Adrenal gland (tissue), 5 donors: ENCODE measurements at regions not wholly inside any gene's neighbourhood (a gene's known extent, or its start where the extent isn't known, plus 50 kb on each side); places are given as distances from the start of the nearest gene placed in this dataset.

Experiments
- CTCF ChIP-seq, 6 experiments: fragments of 450-650 bp in 4 of 6; fragments of 200-600 bp in 2 of 6; sonication (generic) in 1 of 6; IDR thresholded peaks; 1 replicate in 5 of 6; 2 replicates in 1 of 6; pipeline versions ENCODE4 v1.5.1 to v1.8.0; 2016 to 2021; ENCODE audit warnings: antibody characterized with exemption in 6 of 6, mild to moderate bottlenecking in 2 of 6, moderate library complexity in 1 of 6
- POLR2A ChIP-seq, 2 donors: fragments of 450-650 bp; IDR thresholded peaks; one replicate each; pipeline ENCODE4 v1.6.1; 2017; ENCODE audit warnings: antibody characterized with exemption in 2 of 2, mild to moderate bottlenecking in 2 of 2, moderate library complexity in 1 of 2
- donor health status: DM: no; HTN: no; CAD: no.

GRCh38 chr11:41897991-41898390, 438.5 kb upstream of the LRRC4C start:
- TF ChIP-seq CTCF (IDR thresholded peaks at IDR 0.05) (no peak), POLR2A (IDR thresholded peaks at IDR 0.05) (no peak)
